Hepatocyte (in vitro differentiated cells): ENCODE measurements at regions not wholly inside any gene's neighbourhood (a gene's known extent, or its start where the extent isn't known, plus 50 kb on each side); places are given as distances from the start of the nearest gene placed in this dataset.

Source experiments
- DNase-seq: peaks from one replicate; pipeline ENCODE4 v3.0.0-alpha.2; 2016; ENCODE audit warnings: low spot score
- H2AFZ ChIP-seq: fragments of 200-600 bp; sonication (generic); 2 replicates; pipeline ENCODE4 v1.6.0; 2016; ENCODE audit warnings: antibody characterized with exemption, mild to moderate bottlenecking
- H3K27ac ChIP-seq: fragments of 200-600 bp; sonication (generic); 2 replicates; pipeline ENCODE4 v1.5.1; 2016; ENCODE audit warnings: mild to moderate bottlenecking
- H3K27me3 ChIP-seq: fragments of 200-600 bp; sonication (generic); 2 replicates; pipeline ENCODE4 v1.6.1; 2016
- H3K36me3 ChIP-seq: fragments of 200-600 bp; sonication (generic); replicated peaks from 2 replicates; pipeline ENCODE4 v1.5.1; 2016; ENCODE audit warnings: low read depth; ENCODE audit not compliant: insufficient read depth
- H3K4me1 ChIP-seq: fragments of 200-600 bp; sonication (generic); 2 replicates; pipeline ENCODE4 v1.5.1; 2016; ENCODE audit warnings: mild to moderate bottlenecking, moderate library complexity; ENCODE audit not compliant: insufficient read depth
- H3K4me2 ChIP-seq: fragments of 200-600 bp; sonication (generic); 2 replicates; pipeline ENCODE4 v1.6.0; 2016
- H3K4me3 ChIP-seq: fragments of 200-600 bp; sonication (generic); 2 replicates; pipeline ENCODE4 v1.5.1; 2016; ENCODE audit warnings: mild to moderate bottlenecking
- H3K79me2 ChIP-seq: fragments of 200-600 bp; sonication (generic); 2 replicates; pipeline ENCODE4 v1.6.0; 2017; ENCODE audit warnings: mild to moderate bottlenecking
- H3K9me2 ChIP-seq: fragments of 200-600 bp; sonication (generic); replicated peaks from 2 replicates; pipeline ENCODE4 v1.6.0; 2017; ENCODE audit warnings: mild to moderate bottlenecking; ENCODE audit not compliant: insufficient read depth
- H3K9me3 ChIP-seq: fragments of 200-600 bp; sonication (generic); 2 replicates; pipeline ENCODE4 v1.5.1; 2016; ENCODE audit warnings: low read depth, mild to moderate bottlenecking
- H4K20me1 ChIP-seq: fragments of 200-600 bp; sonication (generic); 2 replicates; pipeline ENCODE4 v1.6.0; 2016; ENCODE audit warnings: mild to moderate bottlenecking; ENCODE audit not compliant: insufficient read depth, poor library complexity, severe bottlenecking
- CTCF ChIP-seq: fragments of 200-600 bp; sonication (generic); IDR thresholded peaks from 2 replicates; pipeline ENCODE4 v1.5.1; 2016; ENCODE audit warnings: antibody characterized with exemption, mild to moderate bottlenecking; ENCODE audit not compliant: poor library complexity
- EZH2 ChIP-seq: fragments of 200-600 bp; sonication (generic); IDR thresholded peaks from 2 replicates; pipeline ENCODE4 v1.6.1; 2016; ENCODE audit warnings: antibody characterized with exemption, mild to moderate bottlenecking, borderline replicate concordance
- EZH2phosphoT487 ChIP-seq: fragments of 200-600 bp; sonication (generic); IDR thresholded peaks from one replicate; pipeline ENCODE4 v1.6.1; 2018; ENCODE audit warnings: antibody characterized with exemption, mild to moderate bottlenecking, low read depth, moderate library complexity; ENCODE audit not compliant: unreplicated experiment, severe bottlenecking
- WGBS: methylation state at CpG from one replicate; pipeline ENCODE4 v1.1.6; 2016; ENCODE audit warnings: low lambda C conversion rate; ENCODE audit errors: missing lambda C conversion rate; 5-methylcytosine and 5-hydroxymethylcytosine counted together

GRCh38 chr1:23613191-23614031, 54.1 kb upstream of the ID3 start:
- H3K36me3 ChIP-seq, result no peaks in the 10 kb centered on the region
- H3K4me1 ChIP-seq, result no peaks in the 10 kb centered on the region
- H3K79me2 ChIP-seq, result no peaks in the 10 kb centered on the region
- TF ChIP-seq CTCF (no peak), EZH2 (no peak), EZH2phosphoT487 (no peak)
- peaks cover 2% of the 10 kb centered on the region for H3K27me3 ChIP-seq
- no peak for DNase-seq
- H3K9me2 ChIP-seq, result no peaks in the 10 kb centered on the region
- no peak overlapping the region for H3K4me3 ChIP-seq
- H2AFZ ChIP-seq, result no peak overlapping the region
- H3K4me2 ChIP-seq, result no peak overlapping the region
- 71% methylated on average over 12 of the region's 12 CpGs for WGBS
- no peak overlapping the region for H3K27ac ChIP-seq
- no peaks in the 10 kb centered on the region for H4K20me1 ChIP-seq
- H3K9me3 ChIP-seq, result no peaks in the 10 kb centered on the region

- Histone ChIP-seq H3K4me3 (no peak overlapping the region), H4K20me1 (no peaks in the 10 kb centered on the region), H3K27ac (no peak overlapping the region), H3K4me2 (no peak overlapping the region), H3K36me3 (no peaks in the 10 kb centered on the region), H3K27me3 (no peaks in the 10 kb centered on the region), H3K79me2 (no peaks in the 10 kb centered on the region), H3K4me1 (no peaks in the 10 kb centered on the region), H2AFZ (no peak overlapping the region), H3K9me2 (no peaks in the 10 kb centered on the region), H3K9me3 (no peaks in the 10 kb centered on the region)
- DNase-seq, result no peak
- 51% methylated on average over 4 of the region's 4 CpGs for WGBS
- TF ChIP-seq EZH2phosphoT487 (no peak), EZH2 (no peak), CTCF (no peak)
These were observed 52.5 kb upstream of the ID3 start for GRCh38 chr1:23611601-23612327.

- Histone ChIP-seq H2AFZ (no peak overlapping the region), H3K9me3 (no peaks in the 10 kb centered on the region), H4K20me1 (no peaks in the 10 kb centered on the region), H3K27me3 (no peaks in the 10 kb centered on the region), H3K4me1 (no peaks in the 10 kb centered on the region), H3K36me3 (no peaks in the 10 kb centered on the region), H3K4me2 (no peak overlapping the region), H3K9me2 (no peaks in the 10 kb centered on the region), H3K79me2 (no peaks in the 10 kb centered on the region), H3K27ac (no peak overlapping the region), H3K4me3 (no peak overlapping the region)
- 88% methylated on average over 1 of the region's 1 CpG for WGBS
- no peak for DNase-seq
- TF ChIP-seq EZH2, result no peak
- TF ChIP-seq CTCF, result no peak
- no peak for TF ChIP-seq EZH2phosphoT487
These were observed 51.4 kb upstream of the ID3 start for GRCh38 chr1:23610677-23611076.
